ENCODE measurements at regions not wholly inside any gene's neighbourhood (a gene's known extent, or its start where the extent isn't known, plus 50 kb on each side); places are given as distances from the start of the nearest gene placed in this dataset.

DNA sequence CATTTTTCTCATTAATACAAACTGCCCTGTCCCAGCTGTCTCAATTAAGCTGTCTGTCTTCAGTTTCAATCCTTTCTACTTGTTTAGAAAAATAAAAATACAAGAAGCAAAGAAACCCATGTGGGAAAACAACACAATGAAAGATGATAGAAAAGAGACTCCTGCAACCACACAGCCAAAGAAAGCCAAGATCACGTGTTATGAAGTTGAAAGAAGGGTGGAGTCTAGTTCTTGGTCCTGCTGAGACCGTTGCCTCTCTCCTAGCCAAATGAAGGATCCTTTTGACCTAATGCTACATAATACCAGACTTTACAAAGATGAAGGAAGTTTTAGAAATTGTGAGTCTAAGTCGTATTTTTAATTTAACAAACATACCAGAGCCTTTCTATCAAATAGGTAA is 218.8 kb upstream of the RRP15 start:
- Histone ChIP-seq H3K4me3 (ENCODE audit: low read depth in 1 of 3, low read length in 3 of 3) (no peak overlapping the region), H3K36me3 (ENCODE audit: control insufficient read depth in 4 of 4, insufficient read depth in 3 of 4, low read depth in 1 of 4, low read length in 3 of 4) (no peaks in the 10 kb centered on the region), H3K27ac (ENCODE audit: low read depth in 1 of 2, low read length in 2 of 2) (no peak overlapping the region), H3K9me3 (ENCODE audit: control insufficient read depth in 4 of 4, low read length in 3 of 4) (no peaks in the 10 kb centered on the region), H3K9ac (ENCODE audit: low read depth in 1 of 2, low read length in 2 of 2) (no peak overlapping the region), H3K4me1 (ENCODE audit: control insufficient read depth in 4 of 4, insufficient read depth in 4 of 4, low read length in 3 of 4) (no peaks in the 10 kb centered on the region), H3K27me3 (ENCODE audit: control insufficient read depth in 4 of 4, insufficient read depth in 4 of 4, low read length in 3 of 4) (no peaks in the 10 kb centered on the region)
- TF ChIP-seq FOXA2 (IDR thresholded peaks at IDR 0.05), result no peak
- TF ChIP-seq, protein P1, sequence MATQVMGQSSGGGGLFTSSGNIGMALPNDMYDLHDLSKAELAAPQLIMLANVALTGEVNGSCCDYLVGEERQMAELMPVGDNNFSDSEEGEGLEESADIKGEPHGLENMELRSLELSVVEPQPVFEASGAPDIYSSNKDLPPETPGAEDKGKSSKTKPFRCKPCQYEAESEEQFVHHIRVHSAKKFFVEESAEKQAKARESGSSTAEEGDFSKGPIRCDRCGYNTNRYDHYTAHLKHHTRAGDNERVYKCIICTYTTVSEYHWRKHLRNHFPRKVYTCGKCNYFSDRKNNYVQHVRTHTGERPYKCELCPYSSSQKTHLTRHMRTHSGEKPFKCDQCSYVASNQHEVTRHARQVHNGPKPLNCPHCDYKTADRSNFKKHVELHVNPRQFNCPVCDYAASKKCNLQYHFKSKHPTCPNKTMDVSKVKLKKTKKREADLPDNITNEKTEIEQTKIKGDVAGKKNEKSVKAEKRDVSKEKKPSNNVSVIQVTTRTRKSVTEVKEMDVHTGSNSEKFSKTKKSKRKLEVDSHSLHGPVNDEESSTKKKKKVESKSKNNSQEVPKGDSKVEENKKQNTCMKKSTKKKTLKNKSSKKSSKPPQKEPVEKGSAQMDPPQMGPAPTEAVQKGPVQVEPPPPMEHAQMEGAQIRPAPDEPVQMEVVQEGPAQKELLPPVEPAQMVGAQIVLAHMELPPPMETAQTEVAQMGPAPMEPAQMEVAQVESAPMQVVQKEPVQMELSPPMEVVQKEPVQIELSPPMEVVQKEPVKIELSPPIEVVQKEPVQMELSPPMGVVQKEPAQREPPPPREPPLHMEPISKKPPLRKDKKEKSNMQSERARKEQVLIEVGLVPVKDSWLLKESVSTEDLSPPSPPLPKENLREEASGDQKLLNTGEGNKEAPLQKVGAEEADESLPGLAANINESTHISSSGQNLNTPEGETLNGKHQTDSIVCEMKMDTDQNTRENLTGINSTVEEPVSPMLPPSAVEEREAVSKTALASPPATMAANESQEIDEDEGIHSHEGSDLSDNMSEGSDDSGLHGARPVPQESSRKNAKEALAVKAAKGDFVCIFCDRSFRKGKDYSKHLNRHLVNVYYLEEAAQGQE (IDR thresholded peaks at IDR 0.05), result no peak
- TF ChIP-seq HNF4A (conservative IDR thresholded peaks at IDR 0.05), result no peak
- no peak for TF ChIP-seq HNF4G (IDR thresholded peaks at IDR 0.05)
- no peak for TF ChIP-seq FOXA1 (IDR thresholded peaks at IDR 0.05)
- TF ChIP-seq NR2F2 (IDR thresholded peaks at IDR 0.05), result no peak
- TF ChIP-seq YY1 (IDR thresholded peaks at IDR 0.05), result no peak
- TF ChIP-seq SP1 (IDR thresholded peaks at IDR 0.05), result no peak
- no peak for TF ChIP-seq RXRA (IDR thresholded peaks at IDR 0.05)
- DNase-seq (ENCODE audit: low spot score), result no peak
- WGBS, result 63% methylated on average over 3 of the region's 3 CpGs

GRCh38 chr1:218068241-218068640 is 216.9 kb upstream of the RRP15 start:
- no peaks in the 10 kb centered on the region for H3K36me3 ChIP-seq (ENCODE audit: control insufficient read depth in 4 of 4, insufficient read depth in 3 of 4, low read depth in 1 of 4, low read length in 3 of 4)
- no peaks in the 10 kb centered on the region for H3K4me1 ChIP-seq (ENCODE audit: control insufficient read depth in 4 of 4, insufficient read depth in 4 of 4, low read length in 3 of 4)
- WGBS, result 65% methylated on average over 1 of the region's 1 CpG
- H3K9me3 ChIP-seq (ENCODE audit: control insufficient read depth in 4 of 4, low read length in 3 of 4), result no peaks in the 10 kb centered on the region
- no peak overlapping the region for H3K9ac ChIP-seq (ENCODE audit: low read depth in 1 of 2, low read length in 2 of 2)
- no peak overlapping the region for H3K27ac ChIP-seq (ENCODE audit: low read depth in 1 of 2, low read length in 2 of 2)
- DNase-seq (ENCODE audit: low spot score), result no peak
- H3K27me3 ChIP-seq (ENCODE audit: control insufficient read depth in 4 of 4, insufficient read depth in 4 of 4, low read length in 3 of 4), result no peaks in the 10 kb centered on the region
- H3K4me3 ChIP-seq (ENCODE audit: low read depth in 1 of 3, low read length in 3 of 3), result no peak overlapping the region
- TF ChIP-seq ZBTB33 (IDR thresholded peaks at IDR 0.05), result no peak
- TF ChIP-seq YY1 (IDR thresholded peaks at IDR 0.05), result no peak
- no peak for TF ChIP-seq FOXA1 (IDR thresholded peaks at IDR 0.05)
- no peak for TF ChIP-seq JUND (IDR thresholded peaks at IDR 0.05)
- TF ChIP-seq HNF4A (conservative IDR thresholded peaks at IDR 0.05), result no peak
- TF ChIP-seq RXRA (IDR thresholded peaks at IDR 0.05), result no peak
- TF ChIP-seq MAX (IDR thresholded peaks at IDR 0.05), result no peak
- TF ChIP-seq EGR1 (IDR thresholded peaks at IDR 0.05; ENCODE audit: low read depth in 2 of 2), result no peak
- TF ChIP-seq ATF3 (IDR thresholded peaks at IDR 0.05), result no peak
- no peak for TF ChIP-seq NR2F2 (IDR thresholded peaks at IDR 0.05)
- TF ChIP-seq GABPA (IDR thresholded peaks at IDR 0.05 in 1 of 2, conservative IDR thresholded peaks at IDR 0.05 in 1 of 2), result no peak
- no peak for TF ChIP-seq FOXA2 (IDR thresholded peaks at IDR 0.05)
- TF ChIP-seq RAD21 (IDR thresholded peaks at IDR 0.05), result no peak
- no peak for TF ChIP-seq HNF4G (IDR thresholded peaks at IDR 0.05)
- no peak for TF ChIP-seq TAF1 (conservative IDR thresholded peaks at IDR 0.05)
- TF ChIP-seq, protein P2, sequence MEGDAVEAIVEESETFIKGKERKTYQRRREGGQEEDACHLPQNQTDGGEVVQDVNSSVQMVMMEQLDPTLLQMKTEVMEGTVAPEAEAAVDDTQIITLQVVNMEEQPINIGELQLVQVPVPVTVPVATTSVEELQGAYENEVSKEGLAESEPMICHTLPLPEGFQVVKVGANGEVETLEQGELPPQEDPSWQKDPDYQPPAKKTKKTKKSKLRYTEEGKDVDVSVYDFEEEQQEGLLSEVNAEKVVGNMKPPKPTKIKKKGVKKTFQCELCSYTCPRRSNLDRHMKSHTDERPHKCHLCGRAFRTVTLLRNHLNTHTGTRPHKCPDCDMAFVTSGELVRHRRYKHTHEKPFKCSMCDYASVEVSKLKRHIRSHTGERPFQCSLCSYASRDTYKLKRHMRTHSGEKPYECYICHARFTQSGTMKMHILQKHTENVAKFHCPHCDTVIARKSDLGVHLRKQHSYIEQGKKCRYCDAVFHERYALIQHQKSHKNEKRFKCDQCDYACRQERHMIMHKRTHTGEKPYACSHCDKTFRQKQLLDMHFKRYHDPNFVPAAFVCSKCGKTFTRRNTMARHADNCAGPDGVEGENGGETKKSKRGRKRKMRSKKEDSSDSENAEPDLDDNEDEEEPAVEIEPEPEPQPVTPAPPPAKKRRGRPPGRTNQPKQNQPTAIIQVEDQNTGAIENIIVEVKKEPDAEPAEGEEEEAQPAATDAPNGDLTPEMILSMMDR (IDR thresholded peaks at IDR 0.05; ENCODE audit: low read depth, low read length, missing input control), result no peak

All from liver (tissue), 8 donors.